ENCODE measurements at regions not wholly inside any gene's neighbourhood (a gene's known extent, or its start where the extent isn't known, plus 50 kb on each side); places are given as distances from the start of the nearest gene placed in this dataset.

- BruUV-seq (replicated peaks), result no TSS peak
- intact Hi-C loops (cut with micrococcal nuclease; ENCODE audit: unreplicated experiment), result no loop called here
- H3K4me2 ChIP-seq, result no peak overlapping the region
- no peaks in the 10 kb centered on the region for H3F3A ChIP-seq (ENCODE audit: insufficient read depth, low read depth)
- no peak overlapping the region for H3K4me3 ChIP-seq
- no peaks in the 10 kb centered on the region for H3K79me2 ChIP-seq (ENCODE audit: low read depth)
- ChIA-PET POLR2A (ENCODE audit: unreplicated experiment) (no interaction called here), CTCF (no interaction called here)
- no peak overlapping the region for H3K27ac ChIP-seq
- DNase-seq, result no peak
- H3K36me3 ChIP-seq (ENCODE audit: low read depth), result no peaks in the 10 kb centered on the region
- no peaks in the 10 kb centered on the region for H3K4me1 ChIP-seq (replicated peaks; ENCODE audit: insufficient read depth)
- H3K9me2 ChIP-seq (ENCODE audit: insufficient read depth), result 0 out of 2 replicates have a peak, but pooled peaks cover 4% of the 10 kb centered on the region
- TF ChIP-seq EZH2 (IDR thresholded peaks at IDR 0.05; ENCODE audit: low read depth), result no peak
- TF ChIP-seq CTCF (conservative IDR thresholded peaks at IDR 0.05), result no peak
- no peaks in the 10 kb centered on the region for H3K27me3 ChIP-seq (ENCODE audit: insufficient read depth, low read depth)
- no peaks in the 10 kb centered on the region for H4K20me1 ChIP-seq (ENCODE audit: insufficient read depth)
- no peak overlapping the region for H2AFZ ChIP-seq
- H3K9me3 ChIP-seq (ENCODE audit: insufficient read depth, low read depth), result peaks cover 1% of the 10 kb centered on the region; the same call in 1 of the 2 replicates
Measured at GRCh38 chr7:80370587-80370986, 141.3 kb downstream of the GNAT3 start.

GRCh38 chr7:80369321-80369720, 142.5 kb downstream of the GNAT3 start:
- intact Hi-C loops (cut with micrococcal nuclease; ENCODE audit: unreplicated experiment), result no loop called here
- no peaks in the 10 kb centered on the region for H3K36me3 ChIP-seq (ENCODE audit: low read depth)
- BruUV-seq (replicated peaks), result no TSS peak
- H3K4me2 ChIP-seq, result no peak overlapping the region
- H3K9me2 ChIP-seq (ENCODE audit: insufficient read depth), result 0 out of 2 replicates have a peak, but pooled peaks cover 4% of the 10 kb centered on the region
- ChIA-PET CTCF (no interaction called here), POLR2A (ENCODE audit: unreplicated experiment) (no interaction called here)
- no peaks in the 10 kb centered on the region for H3K27me3 ChIP-seq (ENCODE audit: insufficient read depth, low read depth)
- peaks cover 6% of the 10 kb centered on the region; the same call in 1 of the 2 replicates for H3K9me3 ChIP-seq (ENCODE audit: insufficient read depth, low read depth)
- H3F3A ChIP-seq (ENCODE audit: insufficient read depth, low read depth), result no peaks in the 10 kb centered on the region
- no peaks in the 10 kb centered on the region for H4K20me1 ChIP-seq (ENCODE audit: insufficient read depth)
- no peaks in the 10 kb centered on the region for H3K4me1 ChIP-seq (replicated peaks; ENCODE audit: insufficient read depth)
- no peak overlapping the region for H3K27ac ChIP-seq
- H3K4me3 ChIP-seq, result no peak overlapping the region
- no peaks in the 10 kb centered on the region for H3K79me2 ChIP-seq (ENCODE audit: low read depth)
- TF ChIP-seq EZH2 (IDR thresholded peaks at IDR 0.05; ENCODE audit: low read depth), result no peak
- no peak for TF ChIP-seq CTCF (conservative IDR thresholded peaks at IDR 0.05)
- no peak for DNase-seq
- H2AFZ ChIP-seq, result no peak overlapping the region

GRCh38 chr7:80362677-80363076, 149.2 kb downstream of the GNAT3 start:
- Histone ChIP-seq H2AFZ (peak overlapping the region; percentile 12; the same call in 1 of the 2 replicates), H3F3A (ENCODE audit: insufficient read depth, low read depth) (no peaks in the 10 kb centered on the region), H4K20me1 (ENCODE audit: insufficient read depth) (no peaks in the 10 kb centered on the region), H3K4me1 (replicated peaks; ENCODE audit: insufficient read depth) (peaks cover 12% of the 10 kb centered on the region), H3K4me3 (no peak overlapping the region), H3K27ac (no peak overlapping the region), H3K36me3 (ENCODE audit: low read depth) (no peaks in the 10 kb centered on the region), H3K79me2 (ENCODE audit: low read depth) (no peaks in the 10 kb centered on the region), H3K9me3 (ENCODE audit: insufficient read depth, low read depth) (peaks cover 6% of the 10 kb centered on the region; the same call in 1 of the 2 replicates), H3K27me3 (ENCODE audit: insufficient read depth, low read depth) (no peaks in the 10 kb centered on the region), H3K4me2 (no peak overlapping the region), H3K9me2 (ENCODE audit: insufficient read depth) (no peaks in the 10 kb centered on the region)
- intact Hi-C loops (cut with micrococcal nuclease; ENCODE audit: unreplicated experiment), result no loop called here
- POLR2A ChIA-PET (ENCODE audit: unreplicated experiment), result no interaction called here
- TF ChIP-seq EZH2 (IDR thresholded peaks at IDR 0.05; ENCODE audit: low read depth) (no peak), CTCF (conservative IDR thresholded peaks at IDR 0.05) (no peak)
- no TSS peak for BruUV-seq (replicated peaks)
- DNase-seq, result no peak
- CTCF ChIA-PET, result no interaction called here

All from PC-9 (cell line).